ENCODE measurements at regions not wholly inside any gene's neighbourhood (a gene's known extent, or its start where the extent isn't known, plus 50 kb on each side); places are given as distances from the start of the nearest gene placed in this dataset.

DNA sequence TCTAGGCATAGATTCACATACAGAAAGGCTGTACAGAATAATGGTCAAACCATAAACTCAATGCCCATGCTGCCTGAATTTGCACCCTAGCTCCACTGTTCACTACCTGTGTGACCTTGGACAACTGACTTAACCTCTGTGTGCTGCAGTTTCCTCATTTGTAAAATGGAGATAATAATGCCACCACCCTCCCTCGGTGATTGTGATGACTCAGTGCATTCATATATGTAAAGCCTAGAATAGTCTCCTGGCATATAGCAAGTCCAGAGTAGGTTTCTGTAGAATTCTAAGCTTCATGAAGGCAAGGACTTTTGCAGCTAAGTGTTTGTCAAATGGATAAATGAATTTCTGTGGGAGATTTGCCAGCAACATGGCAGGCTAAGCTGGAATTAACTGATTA lies 297.8 kb upstream of the NR4A3 start:
- H3K9ac ChIP-seq (ENCODE audit: low read depth, low read length), result no peak overlapping the region
- no peak overlapping the region for H2AFZ ChIP-seq (ENCODE audit: low read depth, low read length)
- no peak overlapping the region for H3K4me3 ChIP-seq (ENCODE audit: low read depth in 1 of 2, low read length in 2 of 2)
- no peaks in the 10 kb centered on the region for H3K27me3 ChIP-seq (ENCODE audit: insufficient read depth, low read length, poor library complexity)
- no peaks in the 10 kb centered on the region for H3K36me3 ChIP-seq (ENCODE audit: insufficient read depth, low read length)
- no peaks in the 10 kb centered on the region for H3K4me1 ChIP-seq (ENCODE audit: insufficient read depth, low read length)
- no peaks in the 10 kb centered on the region for H4K20me1 ChIP-seq (ENCODE audit: insufficient read depth, low read length)
- no peaks in the 10 kb centered on the region for H3K79me2 ChIP-seq (ENCODE audit: insufficient read depth, low read length)
- no peak for TF ChIP-seq EZH2 (IDR thresholded peaks at IDR 0.05; ENCODE audit: borderline replicate concordance, low read depth, low read length, severe bottlenecking)
- TF ChIP-seq, protein P1, sequence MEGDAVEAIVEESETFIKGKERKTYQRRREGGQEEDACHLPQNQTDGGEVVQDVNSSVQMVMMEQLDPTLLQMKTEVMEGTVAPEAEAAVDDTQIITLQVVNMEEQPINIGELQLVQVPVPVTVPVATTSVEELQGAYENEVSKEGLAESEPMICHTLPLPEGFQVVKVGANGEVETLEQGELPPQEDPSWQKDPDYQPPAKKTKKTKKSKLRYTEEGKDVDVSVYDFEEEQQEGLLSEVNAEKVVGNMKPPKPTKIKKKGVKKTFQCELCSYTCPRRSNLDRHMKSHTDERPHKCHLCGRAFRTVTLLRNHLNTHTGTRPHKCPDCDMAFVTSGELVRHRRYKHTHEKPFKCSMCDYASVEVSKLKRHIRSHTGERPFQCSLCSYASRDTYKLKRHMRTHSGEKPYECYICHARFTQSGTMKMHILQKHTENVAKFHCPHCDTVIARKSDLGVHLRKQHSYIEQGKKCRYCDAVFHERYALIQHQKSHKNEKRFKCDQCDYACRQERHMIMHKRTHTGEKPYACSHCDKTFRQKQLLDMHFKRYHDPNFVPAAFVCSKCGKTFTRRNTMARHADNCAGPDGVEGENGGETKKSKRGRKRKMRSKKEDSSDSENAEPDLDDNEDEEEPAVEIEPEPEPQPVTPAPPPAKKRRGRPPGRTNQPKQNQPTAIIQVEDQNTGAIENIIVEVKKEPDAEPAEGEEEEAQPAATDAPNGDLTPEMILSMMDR (IDR thresholded peaks at IDR 0.05; ENCODE audit: borderline replicate concordance, extremely low read depth, low read length, poor library complexity, severe bottlenecking), result no peak
- no peaks in the 10 kb centered on the region for H3K9me3 ChIP-seq (ENCODE audit: insufficient read depth, low read length, severe bottlenecking)
- DNase-seq (no peak), ATAC-seq (ENCODE audit: insufficient read depth, low read depth) (no peak)
- H3K27ac ChIP-seq (ENCODE audit: low read length), result no peak overlapping the region
- no peak overlapping the region for H3K4me2 ChIP-seq (ENCODE audit: insufficient read depth, low read length)

DNA sequence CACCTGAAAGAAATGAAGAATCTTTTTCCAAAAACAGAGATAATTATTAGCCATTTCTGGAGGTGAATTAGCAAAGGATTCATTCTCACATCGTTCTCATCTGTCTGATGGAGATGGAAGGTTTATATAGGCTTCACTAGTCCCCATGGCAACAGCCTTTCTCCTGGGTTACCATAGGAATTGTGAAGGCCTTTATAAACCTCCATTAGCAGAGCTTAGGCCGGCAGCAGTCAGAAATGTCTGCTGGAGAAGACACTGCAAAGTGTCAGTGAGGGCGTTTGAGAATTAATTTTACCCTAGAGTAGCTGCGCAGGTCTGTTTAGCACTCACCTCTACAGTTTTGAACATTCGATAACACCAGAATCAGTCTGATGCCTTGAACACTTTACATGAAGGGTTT lies 290.4 kb upstream of the NR4A3 start:
- Histone ChIP-seq H4K20me1 (ENCODE audit: insufficient read depth, low read length) (no peaks in the 10 kb centered on the region), H3K9me3 (ENCODE audit: insufficient read depth, low read length, severe bottlenecking) (no peaks in the 10 kb centered on the region), H3K4me3 (ENCODE audit: low read depth in 1 of 2, low read length in 2 of 2) (no peak overlapping the region), H3K9ac (ENCODE audit: low read depth, low read length) (no peak overlapping the region), H3K4me2 (ENCODE audit: insufficient read depth, low read length) (no peak overlapping the region), H3K4me1 (ENCODE audit: insufficient read depth, low read length) (no peaks in the 10 kb centered on the region), H3K27me3 (ENCODE audit: insufficient read depth, low read length, poor library complexity) (no peaks in the 10 kb centered on the region), H3K36me3 (ENCODE audit: insufficient read depth, low read length) (no peaks in the 10 kb centered on the region), H2AFZ (ENCODE audit: low read depth, low read length) (no peak overlapping the region), H3K79me2 (ENCODE audit: insufficient read depth, low read length) (no peaks in the 10 kb centered on the region), H3K27ac (ENCODE audit: low read length) (no peak overlapping the region)
- TF ChIP-seq EZH2 (IDR thresholded peaks at IDR 0.05; ENCODE audit: borderline replicate concordance, low read depth, low read length, severe bottlenecking), result no peak
- TF ChIP-seq, protein P1 (IDR thresholded peaks at IDR 0.05; ENCODE audit: borderline replicate concordance, extremely low read depth, low read length, poor library complexity, severe bottlenecking), result no peak
- no peak for DNase-seq
- ATAC-seq (ENCODE audit: insufficient read depth, low read depth), result no peak

DNA sequence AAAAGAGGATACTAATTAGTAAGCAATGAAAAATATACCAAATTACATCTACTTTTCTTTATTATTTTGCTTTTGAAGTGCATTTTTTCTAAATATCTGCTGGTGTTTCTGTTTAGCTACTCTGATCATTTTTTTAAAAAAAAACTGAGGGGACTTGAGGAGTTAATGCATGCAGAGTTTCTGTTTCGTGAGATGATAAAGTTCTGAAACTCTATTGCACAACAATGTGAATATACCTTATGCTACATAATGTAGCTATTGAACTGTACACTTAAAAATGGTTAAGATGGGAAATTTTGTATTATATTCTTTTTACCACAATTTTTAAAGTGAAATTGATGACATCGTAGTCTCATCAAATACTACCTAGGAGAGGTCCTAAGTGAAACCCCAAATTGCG lies 288.3 kb upstream of the NR4A3 start:
- TF ChIP-seq, protein P1 (IDR thresholded peaks at IDR 0.05; ENCODE audit: borderline replicate concordance, extremely low read depth, low read length, poor library complexity, severe bottlenecking), result no peak
- no peak for TF ChIP-seq EZH2 (IDR thresholded peaks at IDR 0.05; ENCODE audit: borderline replicate concordance, low read depth, low read length, severe bottlenecking)
- no peak overlapping the region for H2AFZ ChIP-seq (ENCODE audit: low read depth, low read length)
- DNase-seq (no peak), ATAC-seq (ENCODE audit: insufficient read depth, low read depth) (no peak)
- H3K4me1 ChIP-seq (ENCODE audit: insufficient read depth, low read length), result no peaks in the 10 kb centered on the region
- H3K4me2 ChIP-seq (ENCODE audit: insufficient read depth, low read length), result no peak overlapping the region
- H3K4me3 ChIP-seq (ENCODE audit: low read depth in 1 of 2, low read length in 2 of 2), result no peak overlapping the region
- H3K9ac ChIP-seq (ENCODE audit: low read depth, low read length), result no peak overlapping the region
- no peaks in the 10 kb centered on the region for H3K36me3 ChIP-seq (ENCODE audit: insufficient read depth, low read length)
- no peaks in the 10 kb centered on the region for H3K27me3 ChIP-seq (ENCODE audit: insufficient read depth, low read length, poor library complexity)
- H3K9me3 ChIP-seq (ENCODE audit: insufficient read depth, low read length, severe bottlenecking), result no peaks in the 10 kb centered on the region
- no peaks in the 10 kb centered on the region for H3K79me2 ChIP-seq (ENCODE audit: insufficient read depth, low read length)
- no peaks in the 10 kb centered on the region for H4K20me1 ChIP-seq (ENCODE audit: insufficient read depth, low read length)
- no peak overlapping the region for H3K27ac ChIP-seq (ENCODE audit: low read length)

DNA sequence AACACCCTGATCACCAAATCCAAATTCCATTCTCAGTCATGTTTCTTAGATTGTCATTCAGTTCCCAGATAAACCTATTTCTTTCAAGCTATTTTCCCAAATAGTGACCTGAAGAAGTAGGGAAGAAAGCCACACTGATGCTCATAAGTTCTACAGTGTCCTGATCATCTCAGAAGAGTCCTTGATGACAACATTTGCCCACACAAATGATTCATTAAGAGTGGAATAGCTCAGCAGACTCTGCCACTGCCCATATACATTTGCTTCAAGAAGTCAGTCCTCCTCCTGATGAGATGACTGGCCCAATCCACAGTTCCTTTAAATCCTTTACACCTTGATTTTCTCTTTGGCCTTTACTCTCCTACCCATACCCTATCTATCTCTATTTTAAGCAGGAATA lies 283.7 kb upstream of the NR4A3 start:
- H4K20me1 ChIP-seq (ENCODE audit: insufficient read depth, low read length), result no peaks in the 10 kb centered on the region
- H3K27me3 ChIP-seq (ENCODE audit: insufficient read depth, low read length, poor library complexity), result no peaks in the 10 kb centered on the region
- H3K36me3 ChIP-seq (ENCODE audit: insufficient read depth, low read length), result no peaks in the 10 kb centered on the region
- no peaks in the 10 kb centered on the region for H3K4me1 ChIP-seq (ENCODE audit: insufficient read depth, low read length)
- no peak overlapping the region for H2AFZ ChIP-seq (ENCODE audit: low read depth, low read length)
- H3K4me2 ChIP-seq (ENCODE audit: insufficient read depth, low read length), result no peak overlapping the region
- H3K79me2 ChIP-seq (ENCODE audit: insufficient read depth, low read length), result no peaks in the 10 kb centered on the region
- DNase-seq (no peak), ATAC-seq (ENCODE audit: insufficient read depth, low read depth) (no peak)
- H3K9ac ChIP-seq (ENCODE audit: low read depth, low read length), result no peak overlapping the region
- H3K4me3 ChIP-seq (ENCODE audit: low read depth in 1 of 2, low read length in 2 of 2), result no peak overlapping the region
- no peak overlapping the region for H3K27ac ChIP-seq (ENCODE audit: low read length)
- H3K9me3 ChIP-seq (ENCODE audit: insufficient read depth, low read length, severe bottlenecking), result no peaks in the 10 kb centered on the region
- no peak for TF ChIP-seq EZH2 (IDR thresholded peaks at IDR 0.05; ENCODE audit: borderline replicate concordance, low read depth, low read length, severe bottlenecking)
- TF ChIP-seq, protein P1 (IDR thresholded peaks at IDR 0.05; ENCODE audit: borderline replicate concordance, extremely low read depth, low read length, poor library complexity, severe bottlenecking), result no peak

Data from DND-41 (cell line).